DOHH2 (cell line): ENCODE measurements at regions not wholly inside any gene's neighbourhood (a gene's known extent, or its start where the extent isn't known, plus 50 kb on each side); places are given as distances from the start of the nearest gene placed in this dataset.

ENCODE experiments used
- CTCF ChIP-seq: fragments of 200-600 bp; sonication (generic); IDR thresholded peaks from one replicate; pipeline ENCODE4 v1.5.1; 2014; ENCODE audit warnings: antibody characterized with exemption, mild to moderate bottlenecking, low read depth, low read length; ENCODE audit not compliant: poor library complexity, severe bottlenecking
- EZH2phosphoT487 ChIP-seq: fragments of 200-600 bp; sonication (generic); IDR thresholded peaks from 2 replicates; pipeline ENCODE4 v1.6.1; 2017; ENCODE audit warnings: borderline replicate concordance, mild to moderate bottlenecking, antibody characterized with exemption, low read length, moderate library complexity, mixed read lengths

- TF ChIP-seq CTCF (no peak), EZH2phosphoT487 (no peak)
Observed at GRCh38 chr2:125085904-125086303, 1060.8 kb downstream of the CNTNAP5 start.
